ENCODE measurements at regions not wholly inside any gene's neighbourhood (a gene's known extent, or its start where the extent isn't known, plus 50 kb on each side); places are given as distances from the start of the nearest gene placed in this dataset.

- no peak for DNase-seq (ENCODE audit: low spot score)
Measured at GRCh38 chr17:11182430-11182829, 58.6 kb upstream of the SHISA6 start.

GRCh38 chr17:11178581-11178980, 62.4 kb upstream of the SHISA6 start:
- no peak for DNase-seq (ENCODE audit: low spot score)

- DNase-seq (ENCODE audit: low spot score), result no peak
Measured at GRCh38 chr17:11177340-11177739, 63.7 kb upstream of the SHISA6 start.

- DNase-seq (ENCODE audit: low spot score), result no peak
Measured at GRCh38 chr17:11176549-11176948, 64.5 kb upstream of the SHISA6 start.

- no peak for DNase-seq (ENCODE audit: low spot score)
Measured at GRCh38 chr17:11170881-11171280, 70.1 kb upstream of the SHISA6 start.

GRCh38 chr17:11151818-11152425, 89.1 kb upstream of the SHISA6 start:
- no peak for DNase-seq (ENCODE audit: low spot score)

GRCh38 chr17:11150906-11151511, 90.0 kb upstream of the SHISA6 start:
- peak; percentile 54 for DNase-seq (ENCODE audit: low spot score)

GRCh38 chr17:11144358-11145233, 96.4 kb upstream of the SHISA6 start:
- DNase-seq (ENCODE audit: low spot score), result peak; percentile 67

- no peak for DNase-seq (ENCODE audit: low spot score)
Measured at GRCh38 chr17:11142231-11142630, 98.8 kb upstream of the SHISA6 start.

GRCh38 chr17:11140501-11140900, 100.5 kb upstream of the SHISA6 start:
- DNase-seq (ENCODE audit: low spot score), result no peak

GRCh38 chr17:11140043-11140442, 101.0 kb upstream of the SHISA6 start:
- peak; percentile 21 for DNase-seq (ENCODE audit: low spot score)

GRCh38 chr17:11138023-11138422, 103.0 kb upstream of the SHISA6 start:
- DNase-seq (ENCODE audit: low spot score), result peak; percentile 34

- no peak for DNase-seq (ENCODE audit: low spot score)
Measured at GRCh38 chr17:11135819-11136218, 105.2 kb upstream of the SHISA6 start.

GRCh38 chr17:11130367-11130766, 110.6 kb upstream of the SHISA6 start:
- no peak for DNase-seq (ENCODE audit: low spot score)

- DNase-seq (ENCODE audit: low spot score), result no peak
Measured at GRCh38 chr17:11122908-11123307, 118.1 kb upstream of the SHISA6 start.

GRCh38 chr17:11121341-11121985, 119.5 kb upstream of the SHISA6 start:
- no peak for DNase-seq (ENCODE audit: low spot score)

- DNase-seq (ENCODE audit: low spot score), result no peak
Measured at GRCh38 chr17:11109106-11109505, 131.9 kb upstream of the SHISA6 start.

- no peak for DNase-seq (ENCODE audit: low spot score)
Measured at GRCh38 chr17:11105141-11105540, 135.9 kb upstream of the SHISA6 start.

GRCh38 chr17:11097121-11097520, 143.9 kb upstream of the SHISA6 start:
- no peak for DNase-seq (ENCODE audit: low spot score)

GRCh38 chr17:11094331-11094730, 146.7 kb upstream of the SHISA6 start:
- no peak for DNase-seq (ENCODE audit: low spot score)

- no peak for DNase-seq (ENCODE audit: low spot score)
Measured at GRCh38 chr17:11086646-11087340, 154.2 kb upstream of the SHISA6 start.

- no peak for DNase-seq (ENCODE audit: low spot score)
Measured at GRCh38 chr17:11082559-11082958, 158.5 kb upstream of the SHISA6 start.
